ENCODE measurements at regions not wholly inside any gene's neighbourhood (a gene's known extent, or its start where the extent isn't known, plus 50 kb on each side); places are given as distances from the start of the nearest gene placed in this dataset.

DNA sequence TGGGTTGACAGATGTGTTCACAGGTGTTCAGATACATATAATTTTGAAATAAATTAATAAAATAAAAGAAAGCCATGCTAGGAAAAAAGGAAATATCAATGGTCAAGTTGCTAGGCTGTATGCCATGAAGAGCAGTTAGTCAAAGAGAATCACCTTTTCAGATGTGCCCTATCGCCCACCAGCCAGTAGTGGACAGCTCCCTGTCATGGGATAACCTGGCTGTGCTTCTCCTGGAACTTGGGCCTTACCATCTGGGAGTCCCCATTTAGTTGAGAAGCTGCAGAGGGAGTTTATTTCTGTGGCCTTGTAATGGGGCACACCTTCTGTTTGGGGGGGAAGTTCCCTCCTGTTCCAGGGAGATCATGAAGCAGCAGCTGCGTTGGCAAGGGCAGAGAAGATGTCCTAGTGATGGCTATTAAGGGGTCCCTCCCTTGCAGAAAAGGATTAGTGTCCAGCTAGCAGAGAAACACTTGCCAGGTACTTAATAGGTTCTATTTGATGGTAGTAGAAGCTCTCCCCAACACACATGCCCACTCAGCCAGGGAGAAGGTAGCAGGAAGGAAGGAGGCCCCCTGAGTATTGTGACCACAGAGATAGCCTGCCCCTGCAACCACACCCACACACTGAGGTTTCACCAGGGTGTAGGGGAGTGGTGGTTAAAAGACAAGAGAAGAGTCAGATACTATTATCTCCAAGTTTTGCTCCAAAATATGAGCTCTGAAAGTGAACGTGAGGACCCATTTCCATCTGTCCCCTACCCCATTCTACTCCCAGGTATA lies 117.7 kb downstream of the B3GNT2 start (continued):
- TF ChIP-seq, protein P1, sequence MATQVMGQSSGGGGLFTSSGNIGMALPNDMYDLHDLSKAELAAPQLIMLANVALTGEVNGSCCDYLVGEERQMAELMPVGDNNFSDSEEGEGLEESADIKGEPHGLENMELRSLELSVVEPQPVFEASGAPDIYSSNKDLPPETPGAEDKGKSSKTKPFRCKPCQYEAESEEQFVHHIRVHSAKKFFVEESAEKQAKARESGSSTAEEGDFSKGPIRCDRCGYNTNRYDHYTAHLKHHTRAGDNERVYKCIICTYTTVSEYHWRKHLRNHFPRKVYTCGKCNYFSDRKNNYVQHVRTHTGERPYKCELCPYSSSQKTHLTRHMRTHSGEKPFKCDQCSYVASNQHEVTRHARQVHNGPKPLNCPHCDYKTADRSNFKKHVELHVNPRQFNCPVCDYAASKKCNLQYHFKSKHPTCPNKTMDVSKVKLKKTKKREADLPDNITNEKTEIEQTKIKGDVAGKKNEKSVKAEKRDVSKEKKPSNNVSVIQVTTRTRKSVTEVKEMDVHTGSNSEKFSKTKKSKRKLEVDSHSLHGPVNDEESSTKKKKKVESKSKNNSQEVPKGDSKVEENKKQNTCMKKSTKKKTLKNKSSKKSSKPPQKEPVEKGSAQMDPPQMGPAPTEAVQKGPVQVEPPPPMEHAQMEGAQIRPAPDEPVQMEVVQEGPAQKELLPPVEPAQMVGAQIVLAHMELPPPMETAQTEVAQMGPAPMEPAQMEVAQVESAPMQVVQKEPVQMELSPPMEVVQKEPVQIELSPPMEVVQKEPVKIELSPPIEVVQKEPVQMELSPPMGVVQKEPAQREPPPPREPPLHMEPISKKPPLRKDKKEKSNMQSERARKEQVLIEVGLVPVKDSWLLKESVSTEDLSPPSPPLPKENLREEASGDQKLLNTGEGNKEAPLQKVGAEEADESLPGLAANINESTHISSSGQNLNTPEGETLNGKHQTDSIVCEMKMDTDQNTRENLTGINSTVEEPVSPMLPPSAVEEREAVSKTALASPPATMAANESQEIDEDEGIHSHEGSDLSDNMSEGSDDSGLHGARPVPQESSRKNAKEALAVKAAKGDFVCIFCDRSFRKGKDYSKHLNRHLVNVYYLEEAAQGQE (IDR thresholded peaks at IDR 0.05; ENCODE audit: borderline replicate concordance) = peak; percentile 60
- TF ChIP-seq, protein P1 (CRISPR knock-in tag; IDR thresholded peaks at IDR 0.05; ENCODE audit: low read depth) = no peak
- TF ChIP-seq CBFA2T3 (IDR thresholded peaks at IDR 0.05) (peak; percentile 64), TBL1XR1 (IDR thresholded peaks at IDR 0.05; ENCODE audit: low read length in 2 of 2) (0 out of 4 replicates have a peak, but pooled peaks of 1 of the 2 experiments have one; percentile 9), TCF3 (CRISPR knock-in tag; IDR thresholded peaks at IDR 0.05) (peak; percentile 56), ZNF583 (CRISPR knock-in tag; IDR thresholded peaks at IDR 0.05) (no peak), ZC3H11A (IDR thresholded peaks at IDR 0.05; ENCODE audit: low read depth, low read length) (no peak), JUND (IDR thresholded peaks at IDR 0.05; ENCODE audit: borderline replicate concordance, low read depth, low read length) (0 out of 2 replicates have a peak, but pooled peaks have one; percentile 5), JUND (tag; IDR thresholded peaks at IDR 0.05; ENCODE audit: borderline replicate concordance, low read depth, low read length) (no peak), DPF2 (IDR thresholded peaks at IDR 0.05) (peak; percentile 41; the same call in 1 of the 2 replicates), MYNN (IDR thresholded peaks at IDR 0.05) (peak; percentile 90), MYNN (CRISPR knock-in tag; IDR thresholded peaks at IDR 0.05) (no peak)
- TF ChIP-seq, protein P2, sequence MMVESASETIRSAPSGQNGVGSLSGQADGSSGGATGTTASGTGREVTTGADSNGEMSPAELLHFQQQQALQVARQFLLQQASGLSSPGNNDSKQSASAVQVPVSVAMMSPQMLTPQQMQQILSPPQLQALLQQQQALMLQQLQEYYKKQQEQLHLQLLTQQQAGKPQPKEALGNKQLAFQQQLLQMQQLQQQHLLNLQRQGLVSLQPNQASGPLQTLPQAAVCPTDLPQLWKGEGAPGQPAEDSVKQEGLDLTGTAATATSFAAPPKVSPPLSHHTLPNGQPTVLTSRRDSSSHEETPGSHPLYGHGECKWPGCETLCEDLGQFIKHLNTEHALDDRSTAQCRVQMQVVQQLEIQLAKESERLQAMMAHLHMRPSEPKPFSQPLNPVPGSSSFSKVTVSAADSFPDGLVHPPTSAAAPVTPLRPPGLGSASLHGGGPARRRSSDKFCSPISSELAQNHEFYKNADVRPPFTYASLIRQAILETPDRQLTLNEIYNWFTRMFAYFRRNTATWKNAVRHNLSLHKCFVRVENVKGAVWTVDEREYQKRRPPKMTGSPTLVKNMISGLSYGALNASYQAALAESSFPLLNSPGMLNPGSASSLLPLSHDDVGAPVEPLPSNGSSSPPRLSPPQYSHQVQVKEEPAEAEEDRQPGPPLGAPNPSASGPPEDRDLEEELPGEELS (CRISPR knock-in tag; IDR thresholded peaks at IDR 0.05; ENCODE audit: borderline replicate concordance) = no peak
- TF ChIP-seq, protein P3, sequence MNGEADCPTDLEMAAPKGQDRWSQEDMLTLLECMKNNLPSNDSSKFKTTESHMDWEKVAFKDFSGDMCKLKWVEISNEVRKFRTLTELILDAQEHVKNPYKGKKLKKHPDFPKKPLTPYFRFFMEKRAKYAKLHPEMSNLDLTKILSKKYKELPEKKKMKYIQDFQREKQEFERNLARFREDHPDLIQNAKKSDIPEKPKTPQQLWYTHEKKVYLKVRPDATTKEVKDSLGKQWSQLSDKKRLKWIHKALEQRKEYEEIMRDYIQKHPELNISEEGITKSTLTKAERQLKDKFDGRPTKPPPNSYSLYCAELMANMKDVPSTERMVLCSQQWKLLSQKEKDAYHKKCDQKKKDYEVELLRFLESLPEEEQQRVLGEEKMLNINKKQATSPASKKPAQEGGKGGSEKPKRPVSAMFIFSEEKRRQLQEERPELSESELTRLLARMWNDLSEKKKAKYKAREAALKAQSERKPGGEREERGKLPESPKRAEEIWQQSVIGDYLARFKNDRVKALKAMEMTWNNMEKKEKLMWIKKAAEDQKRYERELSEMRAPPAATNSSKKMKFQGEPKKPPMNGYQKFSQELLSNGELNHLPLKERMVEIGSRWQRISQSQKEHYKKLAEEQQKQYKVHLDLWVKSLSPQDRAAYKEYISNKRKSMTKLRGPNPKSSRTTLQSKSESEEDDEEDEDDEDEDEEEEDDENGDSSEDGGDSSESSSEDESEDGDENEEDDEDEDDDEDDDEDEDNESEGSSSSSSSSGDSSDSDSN (IDR thresholded peaks at IDR 0.05; ENCODE audit: borderline replicate concordance in 1 of 2, low read depth in 2 of 2, low read length in 2 of 2) = 0 out of 4 replicates have a peak, but pooled peaks of 1 of the 2 experiments have one; percentile 22
